Spleen (tissue), 11 donors: ENCODE measurements at regions not wholly inside any gene's neighbourhood (a gene's known extent, or its start where the extent isn't known, plus 50 kb on each side); places are given as distances from the start of the nearest gene placed in this dataset.

Source experiments
- DNase-seq: peaks from one replicate; pipeline ENCODE4 v3.0.0-alpha.2; 2020
- H3K27ac ChIP-seq, 8 donors: fragments of 200-600 bp; sonication (generic) in 7 of 8; 1 replicate in 4 of 8; 2 replicates in 4 of 8; pipeline versions ENCODE4 v1.5.0 to v1.8.0; 2016 to 2021; ENCODE audit warnings: inconsistent platforms in 4 of 8, mild to moderate bottlenecking in 4 of 8, moderate library complexity in 1 of 8
- H3K27me3 ChIP-seq, 7 donors: fragments of 200-600 bp; sonication (generic) in 6 of 7; replicated peaks in 1 of 7; 1 replicate in 4 of 7; 2 replicates in 3 of 7; pipeline versions ENCODE4 v1.5.0 to v1.8.0; 2016 to 2021; ENCODE audit warnings: inconsistent platforms in 3 of 7, mild to moderate bottlenecking in 1 of 7
- H3K36me3 ChIP-seq, 6 donors: fragments of 200-600 bp; sonication (generic) in 5 of 6; 1 replicate in 4 of 6; 2 replicates in 2 of 6; pipeline versions ENCODE4 v1.5.0 to v1.8.0; 2016 to 2021; ENCODE audit warnings: inconsistent platforms in 2 of 6
- H3K4me1 ChIP-seq, 6 donors: fragments of 200-600 bp; sonication (generic) in 5 of 6; 1 replicate in 3 of 6; 2 replicates in 3 of 6; pipeline versions ENCODE4 v1.5.0 to v1.8.0; 2016 to 2021; ENCODE audit warnings: inconsistent platforms in 3 of 6
- H3K4me3 ChIP-seq, 8 donors: fragments of 200-600 bp; sonication (generic) in 7 of 8; 1 replicate in 4 of 8; 2 replicates in 4 of 8; pipeline versions ENCODE4 v1.5.0 to v1.8.0; 2016 to 2021; ENCODE audit warnings: inconsistent platforms in 4 of 8, mild to moderate bottlenecking in 4 of 8, moderate library complexity in 2 of 8
- H3K9me3 ChIP-seq, 8 donors: fragments of 200-600 bp; sonication (generic) in 7 of 8; 1 replicate in 4 of 8; 2 replicates in 4 of 8; pipeline versions ENCODE4 v1.5.0 to v1.8.0; 2016 to 2021; ENCODE audit warnings: inconsistent platforms in 4 of 8
- POLR2A ChIP-seq, 3 donors: fragments of 450-650 bp; IDR thresholded peaks; one replicate each; pipeline ENCODE4 v1.5.1; 2017; ENCODE audit warnings: antibody characterized with exemption in 3 of 3, mild to moderate bottlenecking in 1 of 3
- POLR2AphosphoS5 ChIP-seq, 3 donors: sonication (generic); formaldehyde crosslinking; IDR thresholded peaks; one replicate each; pipeline ENCODE4 v1.5.1; 2017; ENCODE audit warnings: antibody characterized with exemption in 3 of 3
- WGBS, 5 donors: extraction: QIAGEN DNeasy Blood & Tissue Kit in 3 of 5; methylation state at CpG; one replicate each; pipeline versions ENCODE4 v1.1.5 to v1.1.7; 2013 to 2018; 5-methylcytosine and 5-hydroxymethylcytosine counted together
- intact Hi-C: fragments of 100-400 bp; cut with DNase I; formaldehyde crosslinking; loops from one replicate; pipeline ENCODE4 v1.15.0; 2023; ENCODE audit warnings: low total_unique reads
- TF ChIP-seq, protein P1 (sequence below), 11 experiments: fragments of 200-600 bp in 7 of 11; fragments of 450-650 bp in 4 of 11; sonication (generic) in 4 of 11; IDR thresholded peaks in 8 of 11; conservative IDR thresholded peaks in 3 of 11; 1 replicate in 7 of 11; 2 replicates in 4 of 11; pipeline versions ENCODE4 v1.4.0 to v1.8.0; 2016 to 2021; ENCODE audit warnings: antibody characterized with exemption in 11 of 11, inconsistent platforms in 4 of 11, mild to moderate bottlenecking in 1 of 11
- donor health status: healthy with polysubstance abuse.
- donor health status: DM: no; HTN: no; CAD: no; lungs with moderate emphysema.
- donor health status: DM: no; HTN: no; CAD: no.
- donor health status: Bipolar disorder and iron deficiency.
- donor health status: healthy.
- donor health status: DM: no; HTN: no; CAD: no.
- donor health status: DM: yes; HTN: yes; CAD: no.

DNA sequence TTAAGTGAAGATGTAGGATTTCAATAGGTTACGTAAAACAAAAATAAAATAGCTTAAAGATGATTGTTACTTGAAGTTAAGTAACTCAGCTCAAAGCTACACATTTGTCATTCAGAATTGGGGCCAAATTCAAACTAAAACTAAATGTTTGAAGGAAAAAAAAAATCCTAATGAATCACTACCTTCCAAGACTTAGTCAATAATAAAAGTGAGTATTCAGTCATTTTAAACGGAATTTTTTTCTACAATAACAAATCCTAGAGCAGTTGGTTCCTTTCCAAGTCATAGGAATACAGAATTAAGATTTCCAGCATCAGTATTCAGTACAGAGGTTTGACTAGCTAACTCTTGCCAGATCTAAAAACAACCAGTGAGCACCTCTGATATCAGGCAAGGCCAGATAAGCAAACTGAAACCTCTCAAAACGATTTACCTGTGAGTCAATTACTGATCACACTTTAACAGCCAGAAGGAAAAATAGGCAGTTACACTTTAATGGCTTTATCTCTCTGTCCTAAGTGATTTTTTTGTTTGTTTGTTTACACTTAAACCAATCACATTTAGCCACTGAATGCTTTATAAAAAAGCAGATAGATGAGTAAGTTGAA lies 669.8 kb upstream of the ANKRD30A start:
- Histone ChIP-seq H3K4me1 (no peaks in the 10 kb centered on the region), H3K4me3 (no peak overlapping the region), H3K9me3 (peaks cover 0 to 42% (median 30%) of the 10 kb centered on the region in 8 donors), H3K27ac (no peak overlapping the region), H3K27me3 (no peaks in the 10 kb centered on the region), H3K36me3 (no peaks in the 10 kb centered on the region)
- intact Hi-C loops = no loop called here
- 45 to 77% (median 70%) methylated on average over 3 of the region's 3 CpGs for WGBS, 5 donors
- DNase-seq = no peak
- no peak for TF ChIP-seq POLR2AphosphoS5 (IDR thresholded peaks at IDR 0.05)
- no peak for TF ChIP-seq POLR2A (IDR thresholded peaks at IDR 0.05)
- TF ChIP-seq, protein P1, sequence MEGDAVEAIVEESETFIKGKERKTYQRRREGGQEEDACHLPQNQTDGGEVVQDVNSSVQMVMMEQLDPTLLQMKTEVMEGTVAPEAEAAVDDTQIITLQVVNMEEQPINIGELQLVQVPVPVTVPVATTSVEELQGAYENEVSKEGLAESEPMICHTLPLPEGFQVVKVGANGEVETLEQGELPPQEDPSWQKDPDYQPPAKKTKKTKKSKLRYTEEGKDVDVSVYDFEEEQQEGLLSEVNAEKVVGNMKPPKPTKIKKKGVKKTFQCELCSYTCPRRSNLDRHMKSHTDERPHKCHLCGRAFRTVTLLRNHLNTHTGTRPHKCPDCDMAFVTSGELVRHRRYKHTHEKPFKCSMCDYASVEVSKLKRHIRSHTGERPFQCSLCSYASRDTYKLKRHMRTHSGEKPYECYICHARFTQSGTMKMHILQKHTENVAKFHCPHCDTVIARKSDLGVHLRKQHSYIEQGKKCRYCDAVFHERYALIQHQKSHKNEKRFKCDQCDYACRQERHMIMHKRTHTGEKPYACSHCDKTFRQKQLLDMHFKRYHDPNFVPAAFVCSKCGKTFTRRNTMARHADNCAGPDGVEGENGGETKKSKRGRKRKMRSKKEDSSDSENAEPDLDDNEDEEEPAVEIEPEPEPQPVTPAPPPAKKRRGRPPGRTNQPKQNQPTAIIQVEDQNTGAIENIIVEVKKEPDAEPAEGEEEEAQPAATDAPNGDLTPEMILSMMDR (IDR thresholded peaks at IDR 0.05 in 8 of 11, conservative IDR thresholded peaks at IDR 0.05 in 3 of 11) = no peak

DNA sequence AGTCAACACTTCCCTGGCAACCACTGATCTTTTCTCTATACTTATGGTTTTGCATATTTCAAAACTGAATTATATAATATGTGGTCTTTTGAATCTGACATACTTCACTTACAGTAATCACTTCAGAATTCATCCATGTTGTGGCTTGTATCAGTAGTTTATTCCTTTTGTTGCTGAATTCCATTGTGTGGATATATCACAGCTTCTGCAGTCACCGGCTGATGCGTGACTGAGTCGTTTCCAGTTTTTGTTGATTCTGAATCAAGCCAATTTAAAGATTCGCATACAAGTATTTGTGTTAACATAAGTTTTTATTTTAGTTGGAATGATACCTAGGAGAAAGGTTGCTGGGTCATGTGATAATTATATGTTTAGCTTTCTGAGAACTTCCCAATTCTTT lies 672.5 kb upstream of the ANKRD30A start:
- Histone ChIP-seq H3K4me3 (no peak overlapping the region), H3K27ac (no peak overlapping the region), H3K36me3 (no peaks in the 10 kb centered on the region), H3K4me1 (no peaks in the 10 kb centered on the region), H3K9me3 (peaks cover 0 to 18% (median 13%) of the 10 kb centered on the region in 8 donors), H3K27me3 (no peaks in the 10 kb centered on the region)
- 71 to 89% (median 85%) methylated on average over 4 of the region's 4 CpGs for WGBS, 5 donors
- no peak for DNase-seq
- TF ChIP-seq POLR2AphosphoS5 (IDR thresholded peaks at IDR 0.05) (no peak), POLR2A (IDR thresholded peaks at IDR 0.05) (no peak)
- TF ChIP-seq, protein P1 (IDR thresholded peaks at IDR 0.05 in 8 of 11, conservative IDR thresholded peaks at IDR 0.05 in 3 of 11) = no peak
- intact Hi-C loops = no loop called here

DNA sequence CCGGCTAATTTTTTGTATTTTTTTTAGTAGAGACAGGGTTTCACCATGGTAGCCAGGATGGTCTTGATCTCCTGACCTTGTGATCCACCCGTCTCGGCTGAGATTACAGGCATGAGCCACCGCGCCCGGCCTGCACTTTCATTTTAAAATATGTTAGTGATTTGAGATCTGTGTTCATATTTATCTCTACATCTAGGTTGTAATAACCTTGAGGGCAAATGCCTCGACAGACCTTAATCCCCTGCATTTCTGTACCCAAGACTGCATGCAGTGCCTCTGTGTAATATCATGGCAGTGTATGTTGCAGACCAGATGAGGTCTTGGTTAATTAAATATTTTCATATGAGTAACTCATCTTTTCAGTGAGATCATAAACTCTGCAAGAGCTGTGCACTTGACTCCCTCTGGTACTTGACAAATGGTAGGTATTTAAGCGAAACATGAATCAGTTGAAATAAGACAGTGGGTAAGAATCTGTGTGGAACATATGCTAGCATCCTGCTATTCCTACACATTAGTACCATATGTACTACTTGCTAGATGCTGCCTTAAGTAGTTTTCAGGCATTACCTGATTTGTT lies 673.9 kb upstream of the ANKRD30A start:
- H3K4me3 ChIP-seq = no peak overlapping the region
- DNase-seq = no peak
- H3K4me1 ChIP-seq = no peaks in the 10 kb centered on the region
- H3K36me3 ChIP-seq = no peaks in the 10 kb centered on the region
- H3K27me3 ChIP-seq = no peaks in the 10 kb centered on the region
- TF ChIP-seq, protein P1 (IDR thresholded peaks at IDR 0.05 in 8 of 11, conservative IDR thresholded peaks at IDR 0.05 in 3 of 11) = no peak
- TF ChIP-seq POLR2A (IDR thresholded peaks at IDR 0.05) = no peak
- no peak for TF ChIP-seq POLR2AphosphoS5 (IDR thresholded peaks at IDR 0.05)
- H3K27ac ChIP-seq = no peak overlapping the region
- intact Hi-C loops = no loop called here
- WGBS, 5 donors = 89 to 93% (median 91%) methylated on average over 8 of the region's 8 CpGs
- H3K9me3 ChIP-seq = peaks cover 0 to 4% (median 0%) of the 10 kb centered on the region in 8 donors

DNA sequence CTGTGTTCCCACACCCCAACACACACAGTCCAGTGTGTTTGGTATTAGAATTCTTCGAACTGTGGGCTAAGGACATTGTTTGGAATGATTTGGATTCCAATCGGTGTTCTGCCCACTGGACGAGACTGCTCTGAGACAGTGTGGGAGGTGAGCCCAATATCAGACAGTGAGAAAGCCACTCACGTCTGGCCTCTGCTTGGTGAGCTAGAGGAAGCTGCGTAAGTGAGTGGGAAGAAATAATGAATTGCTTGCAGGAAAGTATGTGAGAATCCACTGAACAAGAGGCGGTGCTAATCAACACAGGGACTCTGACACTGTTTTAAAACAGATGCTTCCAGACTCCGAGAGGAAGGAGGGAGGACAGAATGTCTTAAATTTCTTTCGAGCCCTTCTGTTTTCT lies 675.0 kb upstream of the ANKRD30A start:
- TF ChIP-seq POLR2AphosphoS5 (IDR thresholded peaks at IDR 0.05) (no peak), POLR2A (IDR thresholded peaks at IDR 0.05) (no peak)
- TF ChIP-seq, protein P1 (IDR thresholded peaks at IDR 0.05 in 8 of 11, conservative IDR thresholded peaks at IDR 0.05 in 3 of 11) = no peak
- DNase-seq = no peak
- no peak overlapping the region for H3K4me3 ChIP-seq
- H3K27ac ChIP-seq = no peak overlapping the region
- no peaks in the 10 kb centered on the region for H3K4me1 ChIP-seq
- 70 to 81% (median 76%) methylated on average over 8 of the region's 8 CpGs for WGBS, 5 donors
- H3K36me3 ChIP-seq = no peaks in the 10 kb centered on the region
- H3K27me3 ChIP-seq = no peaks in the 10 kb centered on the region
- intact Hi-C loops = no loop called here
- H3K9me3 ChIP-seq = no peaks in the 10 kb centered on the region
